ENCODE measurements at regions not wholly inside any gene's neighbourhood (a gene's known extent, or its start where the extent isn't known, plus 50 kb on each side); places are given as distances from the start of the nearest gene placed in this dataset.

DNA sequence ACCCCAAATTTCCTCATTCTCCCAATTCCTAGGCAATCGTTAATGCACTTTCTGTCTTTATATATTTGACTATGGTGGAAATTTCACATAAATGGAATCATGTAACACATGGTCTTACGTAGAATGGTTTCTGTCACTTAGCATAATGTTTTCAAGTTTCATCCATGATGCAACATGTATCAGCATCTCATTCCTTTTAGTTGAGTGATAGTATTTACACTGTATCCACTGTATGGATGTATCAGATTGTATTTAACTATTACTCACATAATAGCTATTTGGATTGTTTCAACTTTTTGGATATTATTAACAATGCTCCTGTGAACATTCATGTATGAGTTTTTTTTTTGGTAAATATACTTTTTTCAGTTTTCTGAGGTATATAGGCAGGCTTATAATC, 982.3 kb upstream of the DDX18 start:
- Mint-ChIP-seq H3K4me1 (ENCODE audit: low read depth, unreplicated experiment) (no peaks in the 10 kb centered on the region), H3K27ac (ENCODE audit: unreplicated experiment) (no peak overlapping the region), H3K9me3 (ENCODE audit: low read depth, unreplicated experiment) (peaks cover 8% of the 10 kb centered on the region), H3K4me3 (ENCODE audit: low read depth, unreplicated experiment) (no peak overlapping the region), H3K36me3 (ENCODE audit: insufficient read depth, unreplicated experiment) (no peaks in the 10 kb centered on the region), H3K27me3 (ENCODE audit: unreplicated experiment) (no peaks in the 10 kb centered on the region)
- no peak for DNase-seq
- intact Hi-C loops (cut with micrococcal nuclease; ENCODE audit: unreplicated experiment): no loop called here
- TF ChIP-seq, protein P1, sequence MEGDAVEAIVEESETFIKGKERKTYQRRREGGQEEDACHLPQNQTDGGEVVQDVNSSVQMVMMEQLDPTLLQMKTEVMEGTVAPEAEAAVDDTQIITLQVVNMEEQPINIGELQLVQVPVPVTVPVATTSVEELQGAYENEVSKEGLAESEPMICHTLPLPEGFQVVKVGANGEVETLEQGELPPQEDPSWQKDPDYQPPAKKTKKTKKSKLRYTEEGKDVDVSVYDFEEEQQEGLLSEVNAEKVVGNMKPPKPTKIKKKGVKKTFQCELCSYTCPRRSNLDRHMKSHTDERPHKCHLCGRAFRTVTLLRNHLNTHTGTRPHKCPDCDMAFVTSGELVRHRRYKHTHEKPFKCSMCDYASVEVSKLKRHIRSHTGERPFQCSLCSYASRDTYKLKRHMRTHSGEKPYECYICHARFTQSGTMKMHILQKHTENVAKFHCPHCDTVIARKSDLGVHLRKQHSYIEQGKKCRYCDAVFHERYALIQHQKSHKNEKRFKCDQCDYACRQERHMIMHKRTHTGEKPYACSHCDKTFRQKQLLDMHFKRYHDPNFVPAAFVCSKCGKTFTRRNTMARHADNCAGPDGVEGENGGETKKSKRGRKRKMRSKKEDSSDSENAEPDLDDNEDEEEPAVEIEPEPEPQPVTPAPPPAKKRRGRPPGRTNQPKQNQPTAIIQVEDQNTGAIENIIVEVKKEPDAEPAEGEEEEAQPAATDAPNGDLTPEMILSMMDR (IDR thresholded peaks at IDR 0.05; ENCODE audit: unreplicated experiment): no peak
- no TSS peak for BruUV-seq (replicated peaks)
- CTCF ChIA-PET: interaction anchor here (0.7 kb wide), 1 partner anchor 207 kb away, joined by 3 read pairs; no protein-coding TSS in a partner anchor

DNA sequence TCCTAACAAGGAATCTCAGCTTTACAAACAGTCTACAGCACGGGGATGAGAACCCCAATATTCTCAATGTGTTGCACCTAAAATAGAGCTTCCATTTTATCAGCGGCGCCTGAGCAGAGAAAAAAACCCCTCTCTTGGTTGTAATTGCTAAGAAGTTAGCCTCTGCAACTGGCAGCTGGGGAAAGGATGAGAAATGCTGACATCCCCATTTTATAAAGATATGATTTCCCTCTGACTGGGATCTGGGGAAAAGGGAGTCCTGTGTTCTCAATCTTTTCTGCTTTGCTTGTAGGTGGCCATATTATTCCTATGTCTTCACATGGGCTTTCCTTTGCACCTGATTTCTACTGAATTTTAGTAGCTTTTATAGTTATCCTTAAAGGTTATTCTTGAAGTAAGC, 981.4 kb upstream of the DDX18 start:
- H3K36me3 Mint-ChIP-seq (ENCODE audit: insufficient read depth, unreplicated experiment): no peaks in the 10 kb centered on the region
- intact Hi-C loops (cut with micrococcal nuclease; ENCODE audit: unreplicated experiment): no loop called here
- no peak overlapping the region for H3K27ac Mint-ChIP-seq (ENCODE audit: unreplicated experiment)
- H3K9me3 Mint-ChIP-seq (ENCODE audit: low read depth, unreplicated experiment): peaks cover 8% of the 10 kb centered on the region
- TF ChIP-seq, protein P1 (IDR thresholded peaks at IDR 0.05; ENCODE audit: unreplicated experiment): no peak
- CTCF ChIA-PET: no interaction called here
- H3K4me1 Mint-ChIP-seq (ENCODE audit: low read depth, unreplicated experiment): no peaks in the 10 kb centered on the region
- no peak for DNase-seq
- BruUV-seq (replicated peaks): no TSS peak
- no peaks in the 10 kb centered on the region for H3K27me3 Mint-ChIP-seq (ENCODE audit: unreplicated experiment)
- no peak overlapping the region for H3K4me3 Mint-ChIP-seq (ENCODE audit: low read depth, unreplicated experiment)

DNA sequence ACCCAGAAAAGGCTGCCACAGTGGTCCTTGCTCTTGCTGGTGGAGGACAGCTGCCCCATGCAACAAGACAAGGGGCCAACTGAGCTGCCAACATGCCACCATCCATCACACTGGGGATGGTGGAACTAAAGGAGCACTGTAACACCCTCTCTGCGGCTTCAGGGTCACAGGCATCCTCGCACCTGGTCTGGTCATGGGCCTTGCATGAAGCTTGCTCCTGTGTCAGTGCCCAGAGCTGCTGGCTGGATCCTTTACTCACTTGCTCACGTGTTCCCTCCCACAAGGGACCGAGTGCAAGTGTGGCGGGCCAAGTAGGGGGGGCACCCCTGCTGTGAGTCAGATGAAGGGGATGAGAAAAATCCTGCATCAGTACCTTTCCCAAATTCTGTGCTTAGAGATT, 972.3 kb upstream of the DDX18 start:
- H3K4me1 Mint-ChIP-seq (ENCODE audit: low read depth, unreplicated experiment): no peaks in the 10 kb centered on the region
- no peaks in the 10 kb centered on the region for H3K36me3 Mint-ChIP-seq (ENCODE audit: insufficient read depth, unreplicated experiment)
- H3K9me3 Mint-ChIP-seq (ENCODE audit: low read depth, unreplicated experiment): peaks cover 14% of the 10 kb centered on the region
- TF ChIP-seq, protein P1 (IDR thresholded peaks at IDR 0.05; ENCODE audit: unreplicated experiment): no peak
- no peak overlapping the region for H3K4me3 Mint-ChIP-seq (ENCODE audit: low read depth, unreplicated experiment)
- CTCF ChIA-PET: no interaction called here
- H3K27ac Mint-ChIP-seq (ENCODE audit: unreplicated experiment): no peak overlapping the region
- BruUV-seq (replicated peaks): no TSS peak
- H3K27me3 Mint-ChIP-seq (ENCODE audit: unreplicated experiment): no peaks in the 10 kb centered on the region
- DNase-seq: no peak
- intact Hi-C loops (cut with micrococcal nuclease; ENCODE audit: unreplicated experiment): no loop called here

DNA sequence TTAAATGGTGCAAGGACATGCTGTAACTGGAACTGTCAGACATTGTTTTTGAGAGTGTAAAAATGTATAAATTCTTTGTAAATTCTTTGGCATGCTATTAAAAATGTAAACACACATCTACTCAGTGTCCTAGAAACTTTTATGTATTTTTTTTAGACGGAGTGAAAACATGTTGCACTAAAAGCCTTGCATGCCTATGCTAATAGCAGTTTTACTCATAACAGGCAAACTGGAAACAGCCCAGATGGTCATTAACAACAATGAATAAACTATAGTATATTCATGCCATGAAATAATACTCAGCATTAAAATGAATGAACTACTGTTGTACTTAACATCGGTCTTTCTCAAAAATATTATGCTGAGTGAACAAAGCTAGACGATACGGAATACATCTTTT, 954.8 kb upstream of the DDX18 start:
- CTCF ChIA-PET: no interaction called here
- Mint-ChIP-seq H3K36me3 (ENCODE audit: insufficient read depth, unreplicated experiment) (no peaks in the 10 kb centered on the region), H3K4me3 (ENCODE audit: low read depth, unreplicated experiment) (no peak overlapping the region), H3K4me1 (ENCODE audit: low read depth, unreplicated experiment) (no peaks in the 10 kb centered on the region), H3K27me3 (ENCODE audit: unreplicated experiment) (no peaks in the 10 kb centered on the region), H3K27ac (ENCODE audit: unreplicated experiment) (no peak overlapping the region), H3K9me3 (ENCODE audit: low read depth, unreplicated experiment) (peaks cover 15% of the 10 kb centered on the region)
- intact Hi-C loops (cut with micrococcal nuclease; ENCODE audit: unreplicated experiment): no loop called here
- BruUV-seq (replicated peaks): no TSS peak
- TF ChIP-seq, protein P1 (IDR thresholded peaks at IDR 0.05; ENCODE audit: unreplicated experiment): no peak
- no peak for DNase-seq

DNA sequence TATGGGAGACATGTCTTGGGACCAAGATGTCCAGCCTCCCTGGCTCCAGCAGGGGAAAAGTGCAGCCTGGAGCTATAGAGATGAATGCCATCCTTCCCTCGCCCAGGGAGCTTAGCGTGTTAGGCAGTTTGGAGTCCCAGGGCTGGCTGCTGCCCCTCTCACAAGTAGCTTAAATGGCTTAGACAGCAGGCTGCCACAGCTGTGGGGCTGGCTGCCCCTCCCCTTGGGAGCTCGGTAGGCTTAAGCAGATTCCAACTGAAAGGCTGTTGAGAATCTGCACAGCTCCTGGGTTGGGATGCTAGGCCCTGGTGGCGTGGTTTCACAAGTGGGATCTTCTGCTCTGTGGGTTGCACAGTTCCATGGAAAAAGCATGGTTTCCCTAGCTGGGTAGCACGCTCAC, 940.5 kb upstream of the DDX18 start:
- CTCF ChIA-PET: no interaction called here
- BruUV-seq (replicated peaks): no TSS peak
- no peak overlapping the region for H3K4me3 Mint-ChIP-seq (ENCODE audit: low read depth, unreplicated experiment)
- peaks cover 20% of the 10 kb centered on the region for H3K9me3 Mint-ChIP-seq (ENCODE audit: low read depth, unreplicated experiment)
- H3K36me3 Mint-ChIP-seq (ENCODE audit: insufficient read depth, unreplicated experiment): no peaks in the 10 kb centered on the region
- no peak for DNase-seq
- no peak overlapping the region for H3K27ac Mint-ChIP-seq (ENCODE audit: unreplicated experiment)
- TF ChIP-seq, protein P1 (IDR thresholded peaks at IDR 0.05; ENCODE audit: unreplicated experiment): no peak
- H3K4me1 Mint-ChIP-seq (ENCODE audit: low read depth, unreplicated experiment): no peaks in the 10 kb centered on the region
- H3K27me3 Mint-ChIP-seq (ENCODE audit: unreplicated experiment): no peaks in the 10 kb centered on the region
- intact Hi-C loops (cut with micrococcal nuclease; ENCODE audit: unreplicated experiment): no loop called here

Measured in Calu3 (cell line).